K562 (cell line): ENCODE measurements at regions not wholly inside any gene's neighbourhood (a gene's known extent, or its start where the extent isn't known, plus 50 kb on each side); places are given as distances from the start of the nearest gene placed in this dataset.
A peak's percentile ranks its signal among the peaks of the same experiment; 100 is the strongest.

Source experiments
- ATAC-seq: fragments of 200-7000 bp; cut with Tn5 transposase; 3 replicates; pipeline ENCODE4 v1.9.1; 2020; ENCODE audit warnings: moderate library complexity
- BruUV-seq: library from RNA; stranded (reverse); fragments of 400-500 nt; replicated peaks from 2 replicates; lab custom pipeline; 2021; lab: Mats Ljungman, UMichigan
- CTCF ChIA-PET: fragments of 300-600 bp; formaldehyde crosslinking; extraction: SDS; loops from one replicate; lab custom pipeline; 2021; ENCODE audit warnings: low intra/inter-chr PET ratio; lab: Yijun Ruan, JAX
- POLR2A ChIA-PET: fragments of 300-600, 350-650 bp; sonication (Branson Sonifier 250); formaldehyde crosslinking; extraction: SDS; loops from one replicate; lab custom pipeline; 2021; ENCODE audit warnings: antibody characterized with exemption, inconsistent platforms; lab: Yijun Ruan, JAX
- DNase-seq, 4 experiments: peaks; one replicate each; pipeline versions ENCODE4 v3.0.0 to v3.0.0-alpha.2; 2011 to 2018; ENCODE audit warnings: low spot score in 3 of 4, mixed read lengths in 3 of 4; ENCODE audit errors: extremely low read depth in 1 of 4
- FAIRE-seq: peaks from 2 replicates; lab custom pipeline; 2011; peaks lifted over from hg19 to GRCh38; lab: Jason Lieb, UNC
- H2AFZ ChIP-seq: 2 replicates; pipeline ENCODE4 v1.6.0; 2011; ENCODE audit warnings: low read depth, low read length, control low read depth, inconsistent platforms
- H3K27ac ChIP-seq: fragments of 200-600 bp; 3 replicates; pipeline ENCODE4 v1.8.0; 2011; ENCODE audit warnings: low read depth, mild to moderate bottlenecking, control low read depth, inconsistent platforms, low read length, moderate library complexity, mixed read lengths; ENCODE audit errors: extremely low read depth
- H3K27me3 ChIP-seq, 2 experiments: fragments of 300-600 bp in 1 of 2; 2 replicates in 1 of 2; 3 replicates in 1 of 2; pipeline versions ENCODE4 v1.6.0 to v1.8.0; 2011; ENCODE audit warnings: inconsistent platforms in 2 of 2, low read length in 2 of 2, mild to moderate bottlenecking in 1 of 2, mixed read lengths in 1 of 2, moderate library complexity in 1 of 2; ENCODE audit not compliant: control insufficient read depth in 2 of 2, insufficient read depth in 2 of 2
- H3K36me3 ChIP-seq: fragments of 300-600 bp; 3 replicates; pipeline ENCODE4 v1.8.0; 2011; ENCODE audit warnings: mild to moderate bottlenecking, low read length, inconsistent platforms; ENCODE audit not compliant: control insufficient read depth, insufficient read depth
- H3K4me1 ChIP-seq, 2 experiments: fragments of 200-600 bp in 1 of 2; replicated peaks in 1 of 2; 2 replicates in 1 of 2; 3 replicates in 1 of 2; pipeline versions ENCODE4 v1.5.1 to v1.8.0; 2011; ENCODE audit warnings: inconsistent platforms in 2 of 2, low read length in 2 of 2, mild to moderate bottlenecking in 1 of 2, mixed read lengths in 1 of 2, moderate library complexity in 1 of 2; ENCODE audit not compliant: control insufficient read depth in 2 of 2, insufficient read depth in 2 of 2
- H3K4me2 ChIP-seq: 2 replicates; pipeline ENCODE4 v1.6.1; 2011; ENCODE audit warnings: low read length, control low read depth, inconsistent platforms, mixed read lengths; ENCODE audit not compliant: insufficient read depth
- H3K4me3 ChIP-seq: fragments of 200-600 bp; sonication (generic), shearing (Covaris generic); 2 replicates; pipeline ENCODE4 v1.5.1; 2016; ENCODE audit warnings: control low read depth, inconsistent platforms
- H3K79me2 ChIP-seq: fragments of 200-600 bp; 3 replicates; pipeline ENCODE4 v1.8.0; 2011; ENCODE audit warnings: low read length, inconsistent platforms; ENCODE audit not compliant: control insufficient read depth, insufficient read depth
- H3K9ac ChIP-seq, 2 experiments: 2 replicates each; pipeline versions ENCODE4 v1.6.0 to v1.6.1; 2011; ENCODE audit warnings: low read depth in 2 of 2, low read length in 2 of 2, control low read depth in 1 of 2, inconsistent platforms in 1 of 2, mild to moderate bottlenecking in 1 of 2, mixed read lengths in 1 of 2; ENCODE audit not compliant: insufficient read depth in 1 of 2
- H3K9me1 ChIP-seq: one replicate; pipeline ENCODE4 v1.6.0; 2011; ENCODE audit warnings: inconsistent platforms, mild to moderate bottlenecking, low read length, moderate library complexity; ENCODE audit not compliant: control insufficient read depth, insufficient read depth
- H3K9me3 ChIP-seq: replicated peaks from 2 replicates; pipeline ENCODE4 v1.5.1; 2011; ENCODE audit warnings: low read depth, low read length, inconsistent platforms; ENCODE audit not compliant: control insufficient read depth, insufficient read depth
- H4K20me1 ChIP-seq: replicated peaks from 2 replicates; pipeline ENCODE4 v1.6.1; 2011; ENCODE audit warnings: low read length, inconsistent platforms, mixed read lengths; ENCODE audit not compliant: control insufficient read depth, insufficient read depth
- CCAR2 ChIP-seq: fragments of 200-400 bp; formaldehyde crosslinking; IDR thresholded peaks from 2 replicates; pipeline ENCODE4 v1.6.1; 2017; ENCODE audit warnings: mild to moderate bottlenecking, low read depth, low read length
- EP300 ChIP-seq: IDR thresholded peaks from 2 replicates; pipeline ENCODE4 v1.6.1; 2012; ENCODE audit warnings: low read length, improper control_type of control experiment
- POLR2AphosphoS2 ChIP-seq: IDR thresholded peaks from 2 replicates; pipeline ENCODE4 v1.6.1; 2012; ENCODE audit warnings: low read length, improper control_type of control experiment
- RAD21 ChIP-seq, 2 experiments: fragments of 250-450 bp in 1 of 2; fragments of 450-650 bp in 1 of 2; sonication (Bioruptor Pico) in 1 of 2; formaldehyde crosslinking in 1 of 2; IDR thresholded peaks in 1 of 2; conservative IDR thresholded peaks in 1 of 2; 2 replicates each; pipeline versions ENCODE4 v1.4.0 to v1.8.0; 2020 to 2022; ENCODE audit warnings: mild to moderate bottlenecking in 2 of 2, moderate library complexity in 1 of 2
- RAD51 ChIP-seq: fragments of 450-650 bp; IDR thresholded peaks from 2 replicates; pipeline ENCODE4 v1.7.1; 2016; ENCODE audit warnings: low read depth, mild to moderate bottlenecking, borderline replicate concordance
- SAFB2 ChIP-seq: fragments of 200-400 bp; formaldehyde crosslinking; IDR thresholded peaks from 2 replicates; pipeline ENCODE4 v1.6.1; 2018; ENCODE audit warnings: borderline replicate concordance, low read length, low read depth, moderate library complexity; ENCODE audit not compliant: severe bottlenecking
- WGBS: fragments of 100-300 bp; shearing (Covaris generic); methylation state at CpG from one replicate; pipeline ENCODE4 v1.1.6; 2016; ENCODE audit warnings: low coverage, mixed read lengths; ENCODE audit not compliant: insufficient coverage; ENCODE audit errors: missing lambda C conversion rate; 5-methylcytosine and 5-hydroxymethylcytosine counted together
- in situ Hi-C: fragments of 300-500 bp; cut with MboI; formaldehyde crosslinking; loops from 4 replicates; pipeline ENCODE4 v1.15.0; 2018; ENCODE audit warnings: inconsistent platforms, mixed read lengths
- intact Hi-C: fragments of 100-400 bp; cut with micrococcal nuclease; formaldehyde crosslinking; loops from 2 replicates; pipeline ENCODE4 v1.14.2; 2022
- TF ChIP-seq, protein P1 (sequence below): fragments of 250-450 bp; sonication (Bioruptor Pico); IDR thresholded peaks from 2 replicates; pipeline ENCODE4 v1.6.1; 2021; ENCODE audit warnings: mild to moderate bottlenecking
- TF ChIP-seq, protein P2 (sequence below): IDR thresholded peaks from 2 replicates; pipeline ENCODE4 v1.6.1; 2016; ENCODE audit warnings: missing genetic modification characterization, missing compliant biosample characterization

DNA sequence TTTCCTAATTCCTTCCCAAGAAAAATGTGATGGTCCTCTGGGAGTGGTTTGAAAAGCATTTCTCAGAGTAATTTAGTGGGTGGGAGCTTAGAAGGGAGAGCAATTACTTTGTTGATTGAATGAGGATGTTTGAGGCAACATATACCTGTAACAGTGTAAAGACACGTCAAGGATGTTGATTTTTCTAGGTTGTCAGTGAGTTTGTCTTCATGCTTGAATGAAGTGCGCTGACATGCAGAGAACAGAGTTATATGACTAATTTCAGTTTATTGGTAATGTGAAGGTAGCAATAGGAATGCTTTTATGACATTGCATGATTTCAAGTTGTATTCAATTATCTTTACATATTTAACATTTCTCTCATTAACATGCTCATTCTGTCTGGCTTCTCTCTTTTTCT is 286.9 kb downstream of the NFKBIZ start:
- no peak for DNase-seq
- ChIA-PET CTCF (no interaction called here), POLR2A (no interaction called here)
- Histone ChIP-seq H4K20me1 (no peaks in the 10 kb centered on the region), H3K36me3 (no peaks in the 10 kb centered on the region), H3K9me1 (no peaks in the 10 kb centered on the region), H3K4me2 (no peak overlapping the region), H3K4me3 (no peak overlapping the region), H3K9me3 (no peaks in the 10 kb centered on the region), H3K79me2 (no peaks in the 10 kb centered on the region), H3K4me1 (no peaks in the 10 kb centered on the region), H3K27me3 (no peaks in the 10 kb centered on the region), H3K9ac (no peak overlapping the region), H3K27ac (no peak overlapping the region), H2AFZ (no peak overlapping the region)
- intact Hi-C loops: no loop called here
- ATAC-seq: no peak
- BruUV-seq: no TSS peak
- 0% methylated on average over 2 of the region's 2 CpGs for WGBS
- no peak for FAIRE-seq
- no peak for TF ChIP-seq EP300
- TF ChIP-seq POLR2AphosphoS2: no peak
- no peak for TF ChIP-seq RAD51
- in situ Hi-C loops: no loop called here

DNA sequence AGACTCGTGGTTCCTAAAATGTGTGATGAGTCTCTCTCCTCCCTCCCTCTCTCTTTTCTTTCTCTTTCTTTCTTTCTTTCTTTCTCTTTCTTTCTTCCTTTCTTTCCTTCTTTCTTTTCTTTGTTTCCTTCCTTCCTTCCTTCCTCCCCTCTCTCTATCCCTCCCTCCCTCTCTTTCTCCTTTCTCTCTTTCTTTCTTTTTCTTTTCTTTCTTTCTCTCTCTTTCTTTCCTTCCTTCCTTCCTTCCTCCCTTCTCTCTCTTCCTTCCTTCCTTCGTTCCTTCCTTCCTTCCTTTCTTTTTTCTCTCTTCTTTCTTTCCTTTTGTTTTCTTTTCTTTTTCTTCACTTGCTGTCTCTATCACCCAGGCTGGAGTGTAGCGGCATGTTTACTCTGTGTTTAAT is 290.8 kb downstream of the NFKBIZ start:
- no TSS peak for BruUV-seq
- Histone ChIP-seq H3K4me1 (no peaks in the 10 kb centered on the region), H3K27ac (no peak overlapping the region)
- TF ChIP-seq, protein P1, sequence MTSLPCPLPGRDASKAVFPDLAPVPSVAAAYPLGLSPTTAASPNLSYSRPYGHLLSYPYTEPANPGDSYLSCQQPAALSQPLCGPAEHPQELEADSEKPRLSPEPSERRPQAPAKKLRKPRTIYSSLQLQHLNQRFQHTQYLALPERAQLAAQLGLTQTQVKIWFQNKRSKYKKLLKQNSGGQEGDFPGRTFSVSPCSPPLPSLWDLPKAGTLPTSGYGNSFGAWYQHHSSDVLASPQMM (CRISPR knock-in tag): no peak
- no peak for TF ChIP-seq RAD21 (CRISPR knock-in tag; conservative IDR thresholded peaks at IDR 0.05 in 1 of 2, IDR thresholded peaks at IDR 0.05 in 1 of 2)
- TF ChIP-seq, protein P2, sequence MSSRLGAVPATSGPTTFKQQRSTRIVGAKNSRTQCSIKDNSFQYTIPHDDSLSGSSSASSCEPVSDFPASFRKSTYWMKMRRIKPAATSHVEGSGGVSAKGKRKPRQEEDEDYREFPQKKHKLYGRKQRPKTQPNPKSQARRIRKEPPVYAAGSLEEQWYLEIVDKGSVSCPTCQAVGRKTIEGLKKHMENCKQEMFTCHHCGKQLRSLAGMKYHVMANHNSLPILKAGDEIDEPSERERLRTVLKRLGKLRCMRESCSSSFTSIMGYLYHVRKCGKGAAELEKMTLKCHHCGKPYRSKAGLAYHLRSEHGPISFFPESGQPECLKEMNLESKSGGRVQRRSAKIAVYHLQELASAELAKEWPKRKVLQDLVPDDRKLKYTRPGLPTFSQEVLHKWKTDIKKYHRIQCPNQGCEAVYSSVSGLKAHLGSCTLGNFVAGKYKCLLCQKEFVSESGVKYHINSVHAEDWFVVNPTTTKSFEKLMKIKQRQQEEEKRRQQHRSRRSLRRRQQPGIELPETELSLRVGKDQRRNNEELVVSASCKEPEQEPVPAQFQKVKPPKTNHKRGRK (tag): peak; percentile 81
- TF ChIP-seq CCAR2: no peak
- no peak for TF ChIP-seq SAFB2
- TF ChIP-seq, all 486 proteins: peak for 1
- no peak for DNase-seq
- Histone ChIP-seq H3K4me2 (no peak overlapping the region), H3K27me3 (no peaks in the 10 kb centered on the region), H2AFZ (no peak overlapping the region), H3K36me3 (no peaks in the 10 kb centered on the region), H3K79me2 (no peaks in the 10 kb centered on the region), H3K9me3 (no peaks in the 10 kb centered on the region), H3K9ac (no peak overlapping the region), H3K9me1 (no peaks in the 10 kb centered on the region), H3K4me3 (no peak overlapping the region), H4K20me1 (no peaks in the 10 kb centered on the region)
- no peak for ATAC-seq
- no peak for FAIRE-seq
- in situ Hi-C loops (no loop called here), intact Hi-C loops (no loop called here)
- 0% methylated on average over 3 of the region's 3 CpGs for WGBS
- ChIA-PET POLR2A (no interaction called here), CTCF (no interaction called here)
